Sigmoid colon (tissue), 4 donors: ENCODE measurements at regions not wholly inside any gene's neighbourhood (a gene's known extent, or its start where the extent isn't known, plus 50 kb on each side); places are given as distances from the start of the nearest gene placed in this dataset.

Experiments
- EP300 ChIP-seq, 4 donors: sonication (generic); formaldehyde crosslinking; IDR thresholded peaks; one replicate each; pipeline ENCODE4 v1.6.1; 2017; ENCODE audit warnings: antibody characterized with exemption in 4 of 4
- POLR2A ChIP-seq, 2 donors: fragments of 450-650 bp; IDR thresholded peaks; one replicate each; pipeline ENCODE4 v1.6.1; 2016; ENCODE audit warnings: antibody characterized with exemption in 2 of 2, mild to moderate bottlenecking in 2 of 2, moderate library complexity in 2 of 2
- TF ChIP-seq, protein P1 (sequence below), 4 experiments: fragments of 450-650 bp in 3 of 4; fragments of 200-600 bp in 1 of 4; IDR thresholded peaks; one replicate each; pipeline ENCODE4 v1.5.1; 2016 to 2019; ENCODE audit warnings: antibody characterized with exemption in 4 of 4, mild to moderate bottlenecking in 3 of 4, moderate library complexity in 2 of 4

DNA sequence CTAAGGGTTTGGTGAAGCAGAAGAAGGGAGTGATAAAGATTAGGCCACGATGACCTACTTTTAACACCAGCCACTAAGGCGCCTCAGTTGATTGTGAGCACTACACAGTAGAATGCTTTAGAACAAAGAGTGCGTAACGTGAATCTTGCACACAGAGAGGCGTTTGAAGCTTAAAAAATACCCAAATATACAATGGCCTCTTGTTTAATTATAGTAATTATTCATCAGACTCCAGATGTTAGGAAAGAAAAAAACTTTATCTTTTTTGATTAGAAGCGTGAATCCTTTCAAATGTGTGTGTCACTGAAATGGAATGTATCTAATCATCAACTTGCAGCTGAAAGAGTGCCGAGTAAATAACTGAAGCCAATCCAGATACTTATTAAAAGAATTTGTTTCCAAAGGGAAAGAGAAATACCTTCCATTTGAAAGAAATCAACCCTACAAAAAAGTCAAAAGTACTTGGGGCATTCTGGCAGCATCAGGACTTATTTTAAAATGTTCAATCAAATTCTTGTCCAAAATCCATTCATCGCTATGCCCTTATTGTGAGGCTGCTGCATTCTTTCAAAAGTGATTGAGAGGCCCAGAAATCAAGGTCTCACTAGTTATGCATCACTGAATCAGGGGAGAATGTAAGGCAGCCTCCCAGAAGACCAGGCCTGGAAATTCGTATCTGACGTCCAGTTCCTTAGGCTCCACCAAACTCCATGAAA lies 337.5 kb downstream of the ZNF608 start:
- TF ChIP-seq POLR2A (IDR thresholded peaks at IDR 0.05), result no peak
- TF ChIP-seq, protein P1, sequence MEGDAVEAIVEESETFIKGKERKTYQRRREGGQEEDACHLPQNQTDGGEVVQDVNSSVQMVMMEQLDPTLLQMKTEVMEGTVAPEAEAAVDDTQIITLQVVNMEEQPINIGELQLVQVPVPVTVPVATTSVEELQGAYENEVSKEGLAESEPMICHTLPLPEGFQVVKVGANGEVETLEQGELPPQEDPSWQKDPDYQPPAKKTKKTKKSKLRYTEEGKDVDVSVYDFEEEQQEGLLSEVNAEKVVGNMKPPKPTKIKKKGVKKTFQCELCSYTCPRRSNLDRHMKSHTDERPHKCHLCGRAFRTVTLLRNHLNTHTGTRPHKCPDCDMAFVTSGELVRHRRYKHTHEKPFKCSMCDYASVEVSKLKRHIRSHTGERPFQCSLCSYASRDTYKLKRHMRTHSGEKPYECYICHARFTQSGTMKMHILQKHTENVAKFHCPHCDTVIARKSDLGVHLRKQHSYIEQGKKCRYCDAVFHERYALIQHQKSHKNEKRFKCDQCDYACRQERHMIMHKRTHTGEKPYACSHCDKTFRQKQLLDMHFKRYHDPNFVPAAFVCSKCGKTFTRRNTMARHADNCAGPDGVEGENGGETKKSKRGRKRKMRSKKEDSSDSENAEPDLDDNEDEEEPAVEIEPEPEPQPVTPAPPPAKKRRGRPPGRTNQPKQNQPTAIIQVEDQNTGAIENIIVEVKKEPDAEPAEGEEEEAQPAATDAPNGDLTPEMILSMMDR (IDR thresholded peaks at IDR 0.05), result no peak
- TF ChIP-seq EP300 (IDR thresholded peaks at IDR 0.05), result no peak
